Heart left ventricle (tissue), 13 donors: ENCODE measurements at regions not wholly inside any gene's neighbourhood (a gene's known extent, or its start where the extent isn't known, plus 50 kb on each side); places are given as distances from the start of the nearest gene placed in this dataset.

Source experiments
- CTCF ChIP-seq, 12 donors: fragments of 200-600 bp; sonication (generic) in 4 of 12; IDR thresholded peaks; one replicate each; pipeline versions ENCODE4 v1.5.0 to v1.8.0; 2018 to 2022; ENCODE audit warnings: antibody characterized with exemption in 12 of 12, mild to moderate bottlenecking in 5 of 12
- POLR2A ChIP-seq, 2 donors: fragments of 450-650 bp; IDR thresholded peaks; one replicate each; pipeline ENCODE4 v1.6.1; 2017; ENCODE audit warnings: antibody characterized with exemption in 2 of 2, mild to moderate bottlenecking in 2 of 2, moderate library complexity in 2 of 2
- donor health status: ischemic (EF 13 %, LVEDD 7.1; RV severe dilation, severe dysfunction).
- donor health status: DM: no; HTN: yes; CAD: no.
- donor health status: DM: no; HTN: no; CAD: no.
- donor health status: ischemic (EF 25% LVEDD 6.9; RV normal size, moderate dysfunction).
- donor health status: ischemic (EF 25% LVEDD 5.7; RV mildly dilated, moderate dysfunction).
- donor health status: ischemic (EF 35%, LVEDD 5.7; RV mildly dilated, moderate dysfunction).
- donor health status: nonischemic (EF 11% LVEDD 7.7; RV severe dilation, severe dysfunction).
- donor health status: DM: yes; HTN: yes; CAD: no.
- donor health status: PGD.
- donor health status: ischemic (EF 29% LVEDD 5.4; RV normal size, mild dysfunction).
- donor health status: nonischemic (EF 23%, LVEDD 6.1; RV moderate dilation, normal function).

DNA sequence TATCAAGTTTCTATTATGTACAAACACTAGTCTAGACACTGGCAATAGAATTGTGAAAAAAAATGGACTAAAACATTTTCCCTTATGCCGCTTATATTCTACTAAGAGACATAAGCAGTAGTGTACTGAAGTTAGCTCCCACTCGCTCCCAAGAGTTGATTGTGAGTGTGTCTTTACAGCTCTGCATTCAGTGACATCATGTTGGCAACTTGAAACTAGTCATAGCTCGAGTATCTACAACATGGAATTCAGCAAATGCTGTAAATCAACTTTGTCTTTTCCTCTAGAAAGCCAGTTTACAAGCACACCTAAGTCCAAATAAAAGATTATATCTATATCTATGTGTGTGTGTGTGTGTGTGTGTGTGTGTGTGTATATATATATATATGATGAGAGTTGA is 58.8 kb upstream of the MAGI2 start:
- TF ChIP-seq POLR2A (IDR thresholded peaks at IDR 0.05) (no peak), CTCF (IDR thresholded peaks at IDR 0.05) (no peak)
